WTC11 (cell line): ENCODE measurements at regions not wholly inside any gene's neighbourhood (a gene's known extent, or its start where the extent isn't known, plus 50 kb on each side); places are given as distances from the start of the nearest gene placed in this dataset.

ENCODE experiments used
- CREB1 ChIP-seq: sonication (generic); formaldehyde crosslinking; IDR thresholded peaks from 2 replicates; pipeline ENCODE4 v1.8.0; 2023; ENCODE audit warnings: mild to moderate bottlenecking, missing genetic modification reagents
- CREM ChIP-seq: sonication (generic); formaldehyde crosslinking; IDR thresholded peaks from 2 replicates; pipeline ENCODE4 v1.8.1; 2022; ENCODE audit warnings: mild to moderate bottlenecking, missing genetic modification reagents, moderate library complexity
- EMX1 ChIP-seq: fragments of 250-450 bp; sonication (Bioruptor Pico); IDR thresholded peaks from 2 replicates; pipeline ENCODE4 v1.8.0; 2021; ENCODE audit warnings: mild to moderate bottlenecking
- IRF2 ChIP-seq: sonication (generic); formaldehyde crosslinking; IDR thresholded peaks from 2 replicates; pipeline ENCODE4 v1.8.0; 2022; ENCODE audit warnings: low read depth, missing genetic modification reagents, borderline replicate concordance
- JUN ChIP-seq: sonication (generic); formaldehyde crosslinking; IDR thresholded peaks from 2 replicates; pipeline ENCODE4 v1.8.0; 2023; ENCODE audit warnings: mild to moderate bottlenecking, missing genetic modification reagents
- NR3C1 ChIP-seq: sonication (generic); formaldehyde crosslinking; conservative IDR thresholded peaks from 2 replicates; pipeline ENCODE4 v1.8.1; 2023; ENCODE audit warnings: low read depth, mild to moderate bottlenecking, missing genetic modification reagents
- SMAD4 ChIP-seq: sonication (generic); formaldehyde crosslinking; IDR thresholded peaks from 2 replicates; pipeline ENCODE4 v1.8.0; 2022; ENCODE audit warnings: mild to moderate bottlenecking, missing genetic modification reagents
- TF ChIP-seq, protein P1 (sequence below): fragments of 200-600 bp; IDR thresholded peaks from 2 replicates; pipeline ENCODE4 v1.8.0; 2022; ENCODE audit warnings: antibody characterized with exemption
- TF ChIP-seq, protein P2 (sequence below): sonication (generic); formaldehyde crosslinking; IDR thresholded peaks from 2 replicates; pipeline ENCODE4 v1.8.0; 2022; ENCODE audit warnings: mild to moderate bottlenecking, missing genetic modification reagents
- TF ChIP-seq, protein P3 (sequence below): sonication (generic); formaldehyde crosslinking; IDR thresholded peaks from 2 replicates; pipeline ENCODE4 v1.8.1; 2022; ENCODE audit warnings: missing genetic modification reagents, borderline replicate concordance
- TF ChIP-seq, protein P4 (sequence below): sonication (generic); formaldehyde crosslinking; IDR thresholded peaks from 2 replicates; pipeline ENCODE4 v1.8.1; 2022; ENCODE audit warnings: low read depth, mild to moderate bottlenecking, moderate library complexity, missing genetic modification reagents, borderline replicate concordance
- TF ChIP-seq, protein P5 (sequence below): sonication (generic); formaldehyde crosslinking; IDR thresholded peaks from 2 replicates; pipeline ENCODE4 v1.8.1; 2023; ENCODE audit warnings: mild to moderate bottlenecking, missing genetic modification reagents
- TF ChIP-seq, protein P6 (sequence below): sonication (generic); formaldehyde crosslinking; IDR thresholded peaks from 2 replicates; pipeline ENCODE4 v1.8.1; 2022; ENCODE audit warnings: low read depth, missing genetic modification reagents, borderline replicate concordance

DNA sequence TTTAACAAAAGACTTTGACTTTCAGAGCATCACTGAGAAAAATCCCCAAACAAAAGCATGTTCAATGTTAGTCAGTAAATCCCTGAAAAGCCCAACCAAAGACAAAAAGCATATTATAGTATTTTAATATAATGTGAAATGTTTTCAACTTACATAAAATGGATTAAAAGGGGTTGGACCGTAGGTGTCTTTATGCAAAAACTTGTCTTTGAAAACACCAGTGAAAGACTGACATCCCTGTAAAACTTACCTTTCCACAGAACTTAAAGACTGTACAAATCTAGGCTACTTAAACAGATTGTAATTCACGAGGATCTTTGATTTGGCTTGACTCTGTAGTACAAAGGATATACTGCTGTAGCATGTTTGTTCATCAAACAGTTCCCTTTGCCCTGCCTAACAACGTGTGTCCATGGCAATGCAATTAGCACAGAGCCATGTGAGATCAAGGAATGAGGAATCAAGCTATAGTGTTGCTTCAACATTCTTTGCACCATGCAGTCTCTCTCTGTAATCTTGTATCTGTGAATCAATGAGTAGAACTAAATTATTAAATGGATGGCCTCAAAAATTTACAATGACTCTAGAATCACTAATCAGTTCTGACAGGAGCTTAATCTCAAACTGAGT lies 138.5 kb upstream of the SYT1 start:
- TF ChIP-seq EMX1 (CRISPR knock-in tag) (no peak), CREB1 (no peak), CREM (CRISPR knock-in tag) (no peak), IRF2 (CRISPR knock-in tag) (no peak), SMAD4 (CRISPR knock-in tag) (no peak), JUN (CRISPR knock-in tag) (no peak), NR3C1 (CRISPR knock-in tag) (no peak)
- TF ChIP-seq, protein P1, sequence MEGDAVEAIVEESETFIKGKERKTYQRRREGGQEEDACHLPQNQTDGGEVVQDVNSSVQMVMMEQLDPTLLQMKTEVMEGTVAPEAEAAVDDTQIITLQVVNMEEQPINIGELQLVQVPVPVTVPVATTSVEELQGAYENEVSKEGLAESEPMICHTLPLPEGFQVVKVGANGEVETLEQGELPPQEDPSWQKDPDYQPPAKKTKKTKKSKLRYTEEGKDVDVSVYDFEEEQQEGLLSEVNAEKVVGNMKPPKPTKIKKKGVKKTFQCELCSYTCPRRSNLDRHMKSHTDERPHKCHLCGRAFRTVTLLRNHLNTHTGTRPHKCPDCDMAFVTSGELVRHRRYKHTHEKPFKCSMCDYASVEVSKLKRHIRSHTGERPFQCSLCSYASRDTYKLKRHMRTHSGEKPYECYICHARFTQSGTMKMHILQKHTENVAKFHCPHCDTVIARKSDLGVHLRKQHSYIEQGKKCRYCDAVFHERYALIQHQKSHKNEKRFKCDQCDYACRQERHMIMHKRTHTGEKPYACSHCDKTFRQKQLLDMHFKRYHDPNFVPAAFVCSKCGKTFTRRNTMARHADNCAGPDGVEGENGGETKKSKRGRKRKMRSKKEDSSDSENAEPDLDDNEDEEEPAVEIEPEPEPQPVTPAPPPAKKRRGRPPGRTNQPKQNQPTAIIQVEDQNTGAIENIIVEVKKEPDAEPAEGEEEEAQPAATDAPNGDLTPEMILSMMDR, result no peak
- TF ChIP-seq, protein P2, sequence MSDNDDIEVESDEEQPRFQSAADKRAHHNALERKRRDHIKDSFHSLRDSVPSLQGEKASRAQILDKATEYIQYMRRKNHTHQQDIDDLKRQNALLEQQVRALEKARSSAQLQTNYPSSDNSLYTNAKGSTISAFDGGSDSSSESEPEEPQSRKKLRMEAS (CRISPR knock-in tag), result no peak
- TF ChIP-seq, protein P3, sequence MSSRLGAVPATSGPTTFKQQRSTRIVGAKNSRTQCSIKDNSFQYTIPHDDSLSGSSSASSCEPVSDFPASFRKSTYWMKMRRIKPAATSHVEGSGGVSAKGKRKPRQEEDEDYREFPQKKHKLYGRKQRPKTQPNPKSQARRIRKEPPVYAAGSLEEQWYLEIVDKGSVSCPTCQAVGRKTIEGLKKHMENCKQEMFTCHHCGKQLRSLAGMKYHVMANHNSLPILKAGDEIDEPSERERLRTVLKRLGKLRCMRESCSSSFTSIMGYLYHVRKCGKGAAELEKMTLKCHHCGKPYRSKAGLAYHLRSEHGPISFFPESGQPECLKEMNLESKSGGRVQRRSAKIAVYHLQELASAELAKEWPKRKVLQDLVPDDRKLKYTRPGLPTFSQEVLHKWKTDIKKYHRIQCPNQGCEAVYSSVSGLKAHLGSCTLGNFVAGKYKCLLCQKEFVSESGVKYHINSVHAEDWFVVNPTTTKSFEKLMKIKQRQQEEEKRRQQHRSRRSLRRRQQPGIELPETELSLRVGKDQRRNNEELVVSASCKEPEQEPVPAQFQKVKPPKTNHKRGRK (CRISPR knock-in tag), result no peak
- TF ChIP-seq, protein P4, sequence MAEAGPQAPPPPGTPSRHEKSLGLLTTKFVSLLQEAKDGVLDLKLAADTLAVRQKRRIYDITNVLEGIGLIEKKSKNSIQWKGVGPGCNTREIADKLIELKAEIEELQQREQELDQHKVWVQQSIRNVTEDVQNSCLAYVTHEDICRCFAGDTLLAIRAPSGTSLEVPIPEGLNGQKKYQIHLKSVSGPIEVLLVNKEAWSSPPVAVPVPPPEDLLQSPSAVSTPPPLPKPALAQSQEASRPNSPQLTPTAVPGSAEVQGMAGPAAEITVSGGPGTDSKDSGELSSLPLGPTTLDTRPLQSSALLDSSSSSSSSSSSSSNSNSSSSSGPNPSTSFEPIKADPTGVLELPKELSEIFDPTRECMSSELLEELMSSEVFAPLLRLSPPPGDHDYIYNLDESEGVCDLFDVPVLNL (CRISPR knock-in tag), result no peak
- TF ChIP-seq, protein P5, sequence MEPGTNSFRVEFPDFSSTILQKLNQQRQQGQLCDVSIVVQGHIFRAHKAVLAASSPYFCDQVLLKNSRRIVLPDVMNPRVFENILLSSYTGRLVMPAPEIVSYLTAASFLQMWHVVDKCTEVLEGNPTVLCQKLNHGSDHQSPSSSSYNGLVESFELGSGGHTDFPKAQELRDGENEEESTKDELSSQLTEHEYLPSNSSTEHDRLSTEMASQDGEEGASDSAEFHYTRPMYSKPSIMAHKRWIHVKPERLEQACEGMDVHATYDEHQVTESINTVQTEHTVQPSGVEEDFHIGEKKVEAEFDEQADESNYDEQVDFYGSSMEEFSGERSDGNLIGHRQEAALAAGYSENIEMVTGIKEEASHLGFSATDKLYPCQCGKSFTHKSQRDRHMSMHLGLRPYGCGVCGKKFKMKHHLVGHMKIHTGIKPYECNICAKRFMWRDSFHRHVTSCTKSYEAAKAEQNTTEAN (CRISPR knock-in tag), result no peak
- TF ChIP-seq, protein P6, sequence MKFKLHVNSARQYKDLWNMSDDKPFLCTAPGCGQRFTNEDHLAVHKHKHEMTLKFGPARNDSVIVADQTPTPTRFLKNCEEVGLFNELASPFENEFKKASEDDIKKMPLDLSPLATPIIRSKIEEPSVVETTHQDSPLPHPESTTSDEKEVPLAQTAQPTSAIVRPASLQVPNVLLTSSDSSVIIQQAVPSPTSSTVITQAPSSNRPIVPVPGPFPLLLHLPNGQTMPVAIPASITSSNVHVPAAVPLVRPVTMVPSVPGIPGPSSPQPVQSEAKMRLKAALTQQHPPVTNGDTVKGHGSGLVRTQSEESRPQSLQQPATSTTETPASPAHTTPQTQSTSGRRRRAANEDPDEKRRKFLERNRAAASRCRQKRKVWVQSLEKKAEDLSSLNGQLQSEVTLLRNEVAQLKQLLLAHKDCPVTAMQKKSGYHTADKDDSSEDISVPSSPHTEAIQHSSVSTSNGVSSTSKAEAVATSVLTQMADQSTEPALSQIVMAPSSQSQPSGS (CRISPR knock-in tag), result no peak
